Stimulated activated CD8-positive, alpha-beta memory T cell treated with anti-CD3 and anti-CD28 coated beads, Interleukin-15, amount 100 ng/mL, for 48 hours (primary cell): ENCODE measurements at regions not wholly inside any gene's neighbourhood (a gene's known extent, or its start where the extent isn't known, plus 50 kb on each side); places are given as distances from the start of the nearest gene placed in this dataset.

Experiments
- DNase-seq, 2 donors: peaks; one replicate each; pipeline ENCODE4 v3.0.0-alpha.2; 2020; ENCODE audit warnings: low read depth in 2 of 2

DNA sequence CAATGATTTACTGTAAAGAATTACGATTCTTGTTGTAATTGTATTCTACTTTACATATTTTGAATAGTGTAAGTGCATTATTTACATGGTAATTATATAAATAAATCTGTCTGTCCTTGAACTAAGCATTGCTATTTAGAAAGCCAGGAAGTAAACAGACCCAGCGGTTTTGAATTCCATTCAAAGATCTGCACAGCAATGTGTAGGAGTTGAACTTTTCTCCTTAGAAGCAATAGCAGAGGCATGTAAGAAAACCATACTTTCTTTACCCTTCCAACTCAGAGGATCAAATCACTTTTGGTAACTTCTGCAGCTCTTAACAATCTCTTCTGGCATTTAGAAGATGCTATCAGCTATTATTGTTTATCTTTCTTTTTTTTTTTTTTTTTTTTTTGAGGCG lies 109.2 kb upstream of the VRK2 start:
- no peak for DNase-seq

DNA sequence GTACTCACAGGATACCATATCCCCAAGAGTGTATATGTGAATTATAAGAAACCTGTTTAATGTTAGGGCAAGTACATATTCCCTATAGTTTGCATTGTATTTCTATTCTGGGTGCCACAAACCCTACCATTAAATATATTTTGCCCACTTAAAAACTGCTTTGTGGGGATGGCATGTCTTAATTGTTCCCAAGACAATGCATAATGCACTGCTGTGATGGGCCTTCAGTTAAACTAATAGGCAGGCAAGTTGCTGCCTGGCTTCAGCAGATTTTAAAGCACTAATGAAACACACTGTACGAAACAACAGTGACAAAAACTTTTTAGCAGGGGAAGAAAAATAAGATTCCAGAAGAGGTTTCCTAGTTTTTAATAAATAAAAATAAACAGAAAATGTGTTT lies 104.8 kb upstream of the VRK2 start:
- DNase-seq, result no peak

DNA sequence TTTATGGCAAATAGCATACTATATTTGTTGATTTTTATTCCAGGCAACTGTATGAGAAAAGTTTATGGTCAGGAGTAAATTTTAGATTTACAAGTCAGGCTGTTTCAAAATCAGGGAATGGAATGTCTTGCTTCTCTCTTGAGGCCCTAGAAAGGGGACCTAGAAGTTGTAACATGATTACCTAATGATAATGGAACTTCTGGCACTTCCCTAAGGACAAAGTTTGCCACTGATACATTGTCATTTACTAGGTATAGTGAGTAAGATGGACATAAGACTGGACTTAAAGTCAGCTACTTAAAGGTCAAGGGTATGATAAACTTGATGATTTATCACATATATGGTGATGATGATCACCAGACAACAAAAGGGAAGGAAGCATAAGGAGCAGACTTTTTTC lies 103.3 kb upstream of the VRK2 start:
- DNase-seq, result no peak

DNA sequence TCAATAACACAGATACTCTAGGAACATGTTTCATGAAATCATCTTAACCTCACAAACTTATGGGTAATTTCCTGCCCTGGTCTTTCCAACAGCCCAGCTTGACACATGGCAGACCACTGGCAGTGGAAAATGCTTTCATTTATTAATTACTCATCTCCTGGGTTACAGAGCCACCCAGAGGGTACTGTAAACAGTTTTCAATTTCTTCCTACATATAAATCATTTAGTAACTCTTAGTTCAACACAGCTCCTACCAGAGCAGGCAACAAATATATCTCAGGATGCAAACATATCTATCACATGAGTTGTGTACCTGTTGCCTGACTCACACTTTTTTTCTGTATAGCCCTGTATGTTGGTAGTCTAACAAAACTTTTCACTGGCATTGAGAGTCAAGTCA lies 99.2 kb upstream of the VRK2 start:
- no peak for DNase-seq

DNA sequence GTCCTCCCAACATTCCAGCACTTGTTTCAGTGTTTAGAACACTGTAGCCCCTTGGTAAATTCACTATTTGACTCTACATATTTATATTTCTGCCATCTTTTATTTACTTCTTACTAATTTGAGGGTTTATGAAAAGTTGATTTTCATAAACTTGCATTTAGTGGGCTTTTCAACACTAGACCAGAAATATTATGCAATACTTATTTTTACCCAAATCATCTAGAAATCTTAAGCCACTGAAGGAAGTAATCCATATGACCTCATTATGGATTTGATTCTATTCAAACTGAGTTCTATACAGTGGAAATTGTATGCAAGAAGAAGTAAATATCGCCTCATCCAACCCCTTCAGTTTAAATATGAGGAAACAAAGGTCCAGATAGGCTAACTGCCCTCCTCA lies 92.6 kb upstream of the VRK2 start:
- DNase-seq, result no peak

DNA sequence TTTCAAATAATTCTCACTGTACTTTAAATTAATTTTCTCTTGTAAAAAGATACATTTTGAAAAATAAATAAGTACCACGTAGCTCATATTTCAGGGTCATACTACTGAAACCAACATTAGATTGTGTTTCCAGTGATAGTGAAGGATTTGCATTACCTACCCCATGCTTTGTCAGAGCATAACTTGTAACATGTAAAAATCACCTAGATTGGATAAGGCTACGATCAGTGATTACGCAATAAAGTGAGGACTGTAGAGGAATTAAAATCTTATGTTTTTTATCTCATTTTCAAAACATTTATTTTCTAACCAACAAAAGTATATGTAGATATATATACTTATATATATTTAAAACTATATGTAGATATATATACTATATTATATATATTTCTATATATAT lies 89.4 kb upstream of the VRK2 start:
- DNase-seq, result no peak

DNA sequence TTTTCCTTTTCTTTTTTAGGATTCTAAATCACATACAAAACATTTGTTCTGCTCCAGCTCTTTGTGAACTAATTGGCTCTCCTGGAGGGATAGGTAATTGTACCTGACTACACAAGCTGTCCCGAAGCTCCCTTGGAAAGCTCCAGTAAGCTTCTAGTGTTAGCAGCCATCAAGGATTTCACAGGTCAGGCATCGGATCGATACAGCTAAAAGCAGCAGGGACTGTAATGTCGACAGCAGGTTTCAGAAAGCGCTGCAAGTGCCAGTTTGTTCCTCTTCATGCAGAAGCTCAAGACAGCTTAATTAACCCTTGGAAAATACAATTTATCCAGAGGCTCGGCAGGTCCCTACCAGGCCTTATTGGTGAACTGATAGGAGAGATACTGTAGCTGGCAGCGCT lies 87.2 kb upstream of the VRK2 start:
- no peak for DNase-seq

DNA sequence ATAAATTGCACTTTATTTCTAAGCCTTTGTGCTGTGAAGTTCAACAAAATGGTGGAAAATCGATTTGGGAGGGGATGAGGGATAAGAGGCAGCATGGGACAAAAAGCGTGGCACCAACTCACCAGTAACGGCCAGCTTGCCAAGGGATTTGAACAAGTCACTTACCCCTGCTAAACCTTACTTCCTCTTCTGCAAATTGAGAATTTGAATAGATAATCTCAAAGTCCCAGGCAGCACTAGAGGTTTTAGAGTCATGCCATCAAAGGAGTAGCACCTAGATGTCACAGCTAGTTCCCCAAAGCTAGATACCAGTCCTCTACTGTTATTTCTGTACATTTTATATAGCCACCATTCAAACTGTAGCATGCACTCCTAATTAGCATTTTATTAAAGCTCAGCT lies 83.7 kb upstream of the VRK2 start:
- DNase-seq, result no peak

DNA sequence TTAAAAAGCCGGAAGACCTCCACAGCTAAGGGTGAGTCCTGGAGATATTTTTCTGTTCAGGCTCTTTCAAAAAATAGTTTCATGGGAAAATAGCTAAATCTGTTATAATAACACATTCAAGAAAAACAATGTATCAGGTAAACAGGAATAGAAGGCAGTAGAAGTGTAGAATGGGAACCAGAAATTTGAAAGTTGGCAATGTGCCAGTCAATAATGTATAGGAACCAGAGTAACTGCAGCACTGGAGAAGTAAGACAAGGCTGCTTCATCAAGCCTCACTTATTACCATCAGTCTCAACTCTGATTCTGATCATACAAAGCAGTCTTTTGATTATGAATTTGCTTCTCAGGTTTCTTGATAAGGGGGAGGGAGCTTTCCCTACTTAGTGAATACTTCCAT lies 81.4 kb upstream of the VRK2 start:
- no peak for DNase-seq

DNA sequence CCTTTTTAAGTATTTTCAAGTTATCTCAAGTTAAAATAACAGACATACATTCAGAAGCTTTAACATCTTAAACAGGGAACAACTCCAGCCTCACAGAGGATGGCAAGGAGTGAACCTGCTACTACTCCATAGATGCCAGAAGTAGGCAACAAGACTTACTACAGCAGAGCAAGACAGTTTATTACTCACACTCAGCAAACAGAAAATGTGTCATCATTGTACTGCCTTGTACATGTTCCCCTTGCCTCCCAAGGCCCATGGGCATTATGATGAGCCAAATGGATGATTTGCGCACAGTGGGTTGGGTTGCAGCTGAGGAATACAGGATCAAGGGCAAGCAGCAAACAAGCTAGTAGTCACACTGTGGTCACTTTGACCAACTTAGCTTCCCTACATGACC lies 80.6 kb upstream of the VRK2 start:
- DNase-seq, result no peak

DNA sequence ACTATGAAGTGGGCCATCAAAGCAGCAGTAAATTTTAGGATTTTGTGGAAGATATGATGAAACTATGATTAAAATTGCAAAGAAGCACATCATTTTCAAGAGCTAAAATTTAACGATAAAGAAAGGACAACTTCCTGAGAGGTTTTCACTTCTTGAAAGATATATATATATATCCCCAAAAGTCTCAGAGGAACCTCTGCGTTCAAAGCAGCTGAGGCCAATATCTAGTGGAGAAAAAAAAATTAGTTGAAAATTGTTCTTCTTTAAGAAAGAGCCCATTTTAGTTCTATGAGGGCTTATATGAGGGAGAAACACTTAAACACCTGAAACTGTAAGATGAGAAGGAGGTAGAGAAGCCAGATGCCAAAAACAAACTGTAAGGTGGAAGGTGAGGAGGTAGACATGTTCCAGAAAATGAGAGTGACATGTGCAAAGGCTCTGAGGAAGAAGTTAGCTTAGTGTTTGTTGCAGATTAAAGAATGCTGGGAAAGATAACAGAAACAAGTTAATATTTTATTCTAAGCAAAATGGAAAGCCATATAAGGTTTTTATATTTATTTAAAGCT lies 72.9 kb upstream of the VRK2 start:
- no peak for DNase-seq

DNA sequence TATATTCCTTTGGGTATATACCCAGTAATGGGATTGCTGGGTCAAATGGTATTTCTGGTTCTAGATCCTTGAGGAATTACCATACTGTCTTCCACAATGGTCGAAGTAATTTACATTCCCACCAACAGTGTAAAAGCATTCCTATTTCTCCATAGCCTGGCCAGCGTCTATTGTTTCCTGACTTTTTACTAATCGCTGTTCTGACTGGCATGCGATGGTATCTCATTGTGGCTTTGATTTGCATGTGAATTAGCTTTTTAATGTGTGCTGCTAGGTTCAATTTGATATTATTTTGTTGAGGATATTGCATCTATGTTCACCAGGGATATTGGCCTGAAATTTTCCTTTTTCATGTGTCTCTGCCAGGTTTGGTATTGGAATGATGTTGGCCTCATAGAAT lies 67.4 kb upstream of the VRK2 start:
- no peak for DNase-seq

DNA sequence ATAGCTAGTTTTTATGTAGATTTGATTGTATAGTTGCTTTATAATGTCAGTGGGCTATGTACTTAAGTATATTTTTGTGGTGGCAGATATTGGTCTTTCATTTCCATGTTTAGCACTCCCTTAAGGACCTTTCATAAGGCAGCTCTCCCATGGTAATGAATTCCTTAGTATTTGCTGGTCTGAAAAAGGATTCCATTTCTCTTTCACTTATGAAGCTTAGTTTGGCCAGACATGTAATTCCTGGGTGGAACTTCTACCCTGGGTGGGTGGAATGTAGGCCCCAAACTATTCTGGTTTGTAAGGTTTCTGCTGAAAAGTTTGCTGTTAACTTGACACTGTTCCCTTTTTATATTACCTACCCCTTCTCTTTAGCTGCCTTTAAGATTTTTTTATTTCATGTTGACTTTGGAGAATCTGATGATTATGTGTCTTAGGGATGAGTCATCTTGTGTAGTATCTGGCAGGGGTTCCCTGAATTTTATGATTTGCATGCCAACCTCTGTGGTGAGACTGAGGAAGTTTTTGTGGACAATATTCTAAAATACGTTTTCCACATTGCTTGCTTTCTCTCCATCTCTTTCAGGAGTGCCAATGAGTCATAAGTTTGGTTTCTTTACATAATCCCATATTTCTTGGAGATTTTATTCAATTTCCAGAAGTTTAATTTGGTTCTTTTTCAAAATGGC lies 65.4 kb upstream of the VRK2 start:
- DNase-seq, result no peak

DNA sequence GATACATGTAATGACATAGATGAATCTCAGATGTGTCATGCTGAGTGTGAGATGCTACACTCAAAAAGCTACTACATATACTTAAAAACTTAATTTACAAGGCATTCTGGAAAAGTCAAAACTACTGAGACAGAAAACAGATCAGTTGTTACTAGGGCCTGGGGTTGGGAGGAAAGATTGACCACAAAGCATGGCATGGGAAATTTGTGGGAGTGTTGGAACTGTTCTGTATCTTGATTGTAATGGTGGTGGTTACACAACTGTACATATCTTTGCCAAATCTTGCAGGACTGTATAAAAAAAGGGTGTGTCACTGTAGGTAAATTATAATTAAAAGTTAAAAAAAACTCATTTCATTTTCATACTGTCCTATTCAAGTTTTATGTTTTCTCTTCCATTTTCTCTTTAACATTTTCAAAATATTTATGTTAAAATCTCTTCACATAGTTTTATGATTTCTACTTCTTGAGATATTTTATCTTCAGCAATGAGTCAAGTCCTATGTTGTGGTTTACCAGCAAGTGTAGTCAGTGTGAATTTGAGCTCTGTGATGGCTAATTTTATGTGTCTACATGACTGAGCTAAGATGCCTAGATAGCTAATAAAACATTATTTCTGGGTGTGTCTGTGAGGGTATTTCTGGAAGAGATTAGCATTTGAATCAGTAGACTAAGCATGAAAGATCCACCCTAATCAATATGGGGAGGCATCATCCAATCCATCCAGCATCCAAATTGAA lies 58.6 kb upstream of the VRK2 start:
- DNase-seq, result no peak

DNA sequence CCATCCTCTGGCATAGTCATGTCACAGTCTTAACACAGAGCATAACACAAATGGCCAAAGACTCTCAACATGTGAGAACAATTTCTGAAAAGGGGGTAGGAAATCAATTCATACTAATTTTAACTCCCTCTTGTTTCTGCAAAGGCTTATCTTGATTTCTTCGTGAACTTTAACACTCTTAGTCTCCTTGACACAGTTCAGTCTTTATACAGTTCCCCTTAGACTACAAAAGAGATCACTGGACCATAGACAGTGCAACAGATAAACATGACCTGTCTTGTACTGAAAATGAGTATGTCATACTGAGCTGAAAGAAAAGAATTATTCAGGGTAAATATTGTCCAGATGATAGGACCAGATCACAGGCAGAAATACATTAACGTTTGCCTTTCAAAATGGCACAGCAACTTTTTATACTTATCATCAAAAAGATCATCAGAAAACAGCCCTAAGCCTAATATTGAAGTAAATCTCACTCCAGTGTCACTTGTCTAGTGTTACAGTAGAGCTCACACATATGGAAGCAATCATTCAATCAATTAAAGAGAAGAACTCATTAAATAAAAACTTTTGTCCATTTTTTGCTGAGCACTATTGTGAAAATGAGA lies 56.4 kb upstream of the VRK2 start:
- DNase-seq, result no peak
